H1 (cell line): ENCODE measurements at regions not wholly inside any gene's neighbourhood (a gene's known extent, or its start where the extent isn't known, plus 50 kb on each side); places are given as distances from the start of the nearest gene placed in this dataset.
A peak's percentile ranks its signal among the peaks of the same experiment; 100 is the strongest.

ENCODE experiments used
- CTCF ChIA-PET: fragments of 300-600 bp; sonication (Branson Sonifier 250); formaldehyde crosslinking; loops from one replicate; lab custom pipeline; 2021; ENCODE audit not compliant: partially characterized antibody; lab: Charles Lee
- POLR2A ChIA-PET: fragments of 300-600 bp; sonication (Branson Sonifier 250); formaldehyde crosslinking; loops from one replicate; lab custom pipeline; 2021; ENCODE audit warnings: inconsistent platforms; ENCODE audit not compliant: partially characterized antibody; lab: Charles Lee
- DNase-seq, 2 experiments: peaks; one replicate each; pipeline versions ENCODE4 v3.0.0 to v3.0.0-alpha.2; 2010 to 2022; ENCODE audit warnings: low spot score in 2 of 2, low read depth in 1 of 2, mixed read lengths in 1 of 2
- FAIRE-seq: peaks from 2 replicates; lab custom pipeline; 2011; peaks lifted over from hg19 to GRCh38; lab: Jason Lieb, UNC
- H2AFZ ChIP-seq: 2 replicates; pipeline ENCODE4 v1.8.1; 2012; ENCODE audit warnings: low read length, inconsistent platforms
- H2AK5ac ChIP-seq: 2 replicates; pipeline ENCODE4 v1.6.1; 2013; ENCODE audit warnings: low read depth, low read length
- H2BK120ac ChIP-seq: replicated peaks from 2 replicates; pipeline ENCODE3; 2013; ENCODE audit warnings: low read depth, low read length, inconsistent platforms
- H2BK12ac ChIP-seq: 2 replicates; pipeline ENCODE4 v1.6.1; 2013; ENCODE audit warnings: low read depth, low read length
- H2BK15ac ChIP-seq: 2 replicates; pipeline ENCODE4 v1.6.1; 2013; ENCODE audit warnings: low read length
- H2BK20ac ChIP-seq: 2 replicates; pipeline ENCODE4 v1.6.1; 2013; ENCODE audit warnings: low read length
- H2BK5ac ChIP-seq: 2 replicates; pipeline ENCODE4 v1.6.1; 2013; ENCODE audit warnings: low read depth, low read length
- H3K14ac ChIP-seq: 2 replicates; pipeline ENCODE4 v1.6.1; 2013; ENCODE audit warnings: inconsistent platforms; ENCODE audit not compliant: insufficient read length
- H3K18ac ChIP-seq: 2 replicates; pipeline ENCODE4 v1.6.1; 2013; ENCODE audit warnings: low read length; ENCODE audit errors: extremely low read depth
- H3K23ac ChIP-seq: 2 replicates; pipeline ENCODE4 v1.6.1; 2013; ENCODE audit warnings: inconsistent platforms; ENCODE audit not compliant: insufficient read length
- H3K23me2 ChIP-seq: 2 replicates; pipeline ENCODE4 v1.6.1; 2013; ENCODE audit warnings: low read depth, low read length
- H3K27ac ChIP-seq: 2 replicates; pipeline ENCODE4 v1.6.1; 2011; ENCODE audit warnings: low read depth, low read length, inconsistent platforms
- H3K27me3 ChIP-seq, 4 experiments: replicated peaks in 1 of 4; 1 replicate in 1 of 4; 2 replicates in 3 of 4; pipeline versions ENCODE4 v1.6.1 to v1.8.1; 2011 to 2013; ENCODE audit warnings: low read length in 3 of 4, mild to moderate bottlenecking in 3 of 4, inconsistent platforms in 2 of 4, mixed read lengths in 2 of 4, moderate library complexity in 1 of 4; ENCODE audit not compliant: control insufficient read depth in 3 of 4, insufficient read depth in 3 of 4; ENCODE audit errors: extremely low read depth in 1 of 4
- H3K36me3 ChIP-seq, 4 experiments: 2 replicates each; pipeline versions ENCODE4 v1.6.1 to v1.8.1; 2011 to 2013; ENCODE audit warnings: mild to moderate bottlenecking in 4 of 4, low read length in 3 of 4, moderate library complexity in 2 of 4, control low read depth in 1 of 4, inconsistent platforms in 1 of 4; ENCODE audit not compliant: insufficient read depth in 4 of 4, control insufficient read depth in 2 of 4
- H3K4ac ChIP-seq: replicated peaks from 2 replicates; pipeline ENCODE3; 2013; ENCODE audit warnings: low read length, low read depth, mixed read lengths, inconsistent platforms; ENCODE audit not compliant: insufficient read length
- H3K4me1 ChIP-seq, 4 experiments: replicated peaks in 1 of 4; 1 replicate in 1 of 4; 2 replicates in 3 of 4; pipeline versions ENCODE4 v1.6.1 to v1.8.1; 2011 to 2013; ENCODE audit warnings: low read length in 3 of 4, inconsistent platforms in 2 of 4, mixed read lengths in 1 of 4; ENCODE audit not compliant: insufficient read depth in 4 of 4, control insufficient read depth in 3 of 4
- H3K4me2 ChIP-seq, 2 experiments: 2 replicates each; pipeline versions ENCODE4 v1.6.1 to v1.8.1; 2011 to 2013; ENCODE audit warnings: low read depth in 2 of 2, low read length in 2 of 2, control low read depth in 1 of 2, inconsistent platforms in 1 of 2, mild to moderate bottlenecking in 1 of 2; ENCODE audit not compliant: insufficient read depth in 1 of 2
- H3K4me3 ChIP-seq, 4 experiments: fragments of 200-600, 300-600 bp in 1 of 4; sonication (generic), shearing (Covaris generic), sonication (Bioruptor Twin) in 1 of 4; 2 replicates each; pipeline versions ENCODE4 v1.5.1 to v1.8.1; 2011 to 2016; ENCODE audit warnings: low read length in 4 of 4, low read depth in 3 of 4, control low read depth in 2 of 4, inconsistent platforms in 2 of 4, mild to moderate bottlenecking in 2 of 4, mixed read lengths in 1 of 4, moderate library complexity in 1 of 4; ENCODE audit not compliant: insufficient read depth in 2 of 4; ENCODE audit errors: extremely low read depth in 1 of 4
- H3K56ac ChIP-seq: replicated peaks from 2 replicates; pipeline ENCODE3; 2013; ENCODE audit warnings: low read depth, mild to moderate bottlenecking, mixed read lengths, low read length, inconsistent platforms; ENCODE audit not compliant: insufficient read length
- H3K79me1 ChIP-seq: 2 replicates; pipeline ENCODE4 v1.6.1; 2013; ENCODE audit warnings: low read depth, low read length, control low read depth
- H3K79me2 ChIP-seq, 2 experiments: 2 replicates each; pipeline versions ENCODE4 v1.6.1 to v1.8.1; 2012 to 2013; ENCODE audit warnings: low read length in 2 of 2, mild to moderate bottlenecking in 2 of 2, inconsistent platforms in 1 of 2; ENCODE audit not compliant: insufficient read depth in 2 of 2, control insufficient read depth in 1 of 2
- H3K9ac ChIP-seq, 4 experiments: replicated peaks in 1 of 4; 1 replicate in 1 of 4; 2 replicates in 3 of 4; pipeline versions ENCODE4 v1.6.1 to v1.8.1; 2011 to 2013; ENCODE audit warnings: low read depth in 3 of 4, low read length in 3 of 4, control low read depth in 2 of 4, mild to moderate bottlenecking in 2 of 4, moderate library complexity in 2 of 4, inconsistent platforms in 1 of 4; ENCODE audit errors: extremely low read depth in 1 of 4
- H3K9me3 ChIP-seq, 2 experiments: 2 replicates each; pipeline versions ENCODE4 v1.6.1 to v1.8.1; 2012 to 2013; ENCODE audit warnings: mild to moderate bottlenecking in 2 of 2, moderate library complexity in 2 of 2, control low read depth in 1 of 2, inconsistent platforms in 1 of 2, low read depth in 1 of 2, low read length in 1 of 2, mixed read lengths in 1 of 2; ENCODE audit not compliant: insufficient read depth in 2 of 2
- H4K20me1 ChIP-seq, 2 experiments: replicated peaks in 1 of 2; 2 replicates each; pipeline versions ENCODE3 to v1.8.1; 2011 to 2013; ENCODE audit warnings: inconsistent platforms in 2 of 2, low read length in 2 of 2, mild to moderate bottlenecking in 1 of 2; ENCODE audit not compliant: insufficient read depth in 2 of 2, control insufficient read depth in 1 of 2
- H4K5ac ChIP-seq: 2 replicates; pipeline ENCODE4 v1.6.1; 2013; ENCODE audit warnings: low read length, low read depth, mixed read lengths, inconsistent platforms; ENCODE audit not compliant: insufficient read length
- H4K8ac ChIP-seq: 2 replicates; pipeline ENCODE4 v1.8.0; 2013; ENCODE audit warnings: mild to moderate bottlenecking, moderate library complexity, low read length, inconsistent platforms; ENCODE audit not compliant: insufficient read depth; ENCODE audit errors: extremely low read depth
- H4K91ac ChIP-seq: replicated peaks from 2 replicates; pipeline ENCODE3; 2013; ENCODE audit warnings: low read length, mixed read lengths, inconsistent platforms; ENCODE audit not compliant: insufficient read length
- SUZ12 ChIP-seq: fragments of 200-600 bp; sonication (generic); IDR thresholded peaks from 2 replicates; pipeline ENCODE4 v1.6.1; 2012; ENCODE audit warnings: mild to moderate bottlenecking, inconsistent platforms, low read length, moderate library complexity, mixed read lengths
- WGBS, 2 experiments: shearing (Covaris generic) in 1 of 2; methylation state at CpG; one replicate each; pipeline versions ENCODE4 v1.1.6 to v1.1.7; 2013 to 2015; ENCODE audit warnings: low lambda C conversion rate in 2 of 2, mixed read lengths in 2 of 2, inconsistent platforms in 1 of 2, low coverage in 1 of 2, missing lambda C conversion rate in 1 of 2; ENCODE audit not compliant: insufficient replicate concordance in 2 of 2, insufficient coverage in 1 of 2, insufficient read length in 1 of 2; ENCODE audit errors: extremely low coverage in 1 of 2, missing lambda C conversion rate in 1 of 2; 5-methylcytosine and 5-hydroxymethylcytosine counted together

- ChIA-PET CTCF (interaction anchor here (1.0 kb wide), 1 partner anchor 9 kb away, joined by 3 read pairs; no protein-coding TSS in a partner anchor), POLR2A (no interaction called here)
- no peak for FAIRE-seq
- TF ChIP-seq SUZ12: no peak
Observed at GRCh38 chr4:58564695-58565475, 1454.7 kb upstream of the IGFBP7 start.

More at GRCh38 chr4:58564695-58565475, 1454.7 kb upstream of the IGFBP7 start:
- no peak overlapping the region for H4K91ac ChIP-seq
- peaks cover 0 to 4% (median 1%) of the 10 kb centered on the region in 4 experiments; a peak in 1 of 7 replicates for H3K4me1 ChIP-seq
- no peaks in the 10 kb centered on the region for H3K27me3 ChIP-seq
- H3K9ac ChIP-seq: no peak overlapping the region
- no peak overlapping the region for H2BK12ac ChIP-seq
- no peak for DNase-seq
- no peak overlapping the region for H4K8ac ChIP-seq
- H3K9me3 ChIP-seq: no peaks in the 10 kb centered on the region
- no peak overlapping the region for H3K14ac ChIP-seq
- H2BK5ac ChIP-seq: no peak overlapping the region
- H2AFZ ChIP-seq: peak overlapping the region; percentile 74; the same call in 1 of the 2 replicates
- no peak overlapping the region for H2BK15ac ChIP-seq
- H3K18ac ChIP-seq: no peak overlapping the region
- WGBS, 2 experiments: 88% methylated on average over 6 of the region's 6 CpGs; no CpG with 5 or more reads in 1 of the 2 experiments
- no peak overlapping the region for H3K4me2 ChIP-seq
- no peak overlapping the region for H3K27ac ChIP-seq
- no peak overlapping the region for H2BK20ac ChIP-seq
- H3K56ac ChIP-seq: no peak overlapping the region
- H2BK120ac ChIP-seq: no peak overlapping the region
- no peaks in the 10 kb centered on the region for H4K20me1 ChIP-seq
- H3K36me3 ChIP-seq: no peaks in the 10 kb centered on the region
- no peaks in the 10 kb centered on the region for H3K23me2 ChIP-seq
- no peak overlapping the region for H3K4me3 ChIP-seq
- no peaks in the 10 kb centered on the region for H3K79me1 ChIP-seq
- H2AK5ac ChIP-seq: no peak overlapping the region
- H3K23ac ChIP-seq: no peak overlapping the region
- H4K5ac ChIP-seq: no peak overlapping the region
- H3K79me2 ChIP-seq: no peaks in the 10 kb centered on the region
- no peak overlapping the region for H3K4ac ChIP-seq
